ENCODE measurements at regions not wholly inside any gene's neighbourhood (a gene's known extent, or its start where the extent isn't known, plus 50 kb on each side); places are given as distances from the start of the nearest gene placed in this dataset.

DNA sequence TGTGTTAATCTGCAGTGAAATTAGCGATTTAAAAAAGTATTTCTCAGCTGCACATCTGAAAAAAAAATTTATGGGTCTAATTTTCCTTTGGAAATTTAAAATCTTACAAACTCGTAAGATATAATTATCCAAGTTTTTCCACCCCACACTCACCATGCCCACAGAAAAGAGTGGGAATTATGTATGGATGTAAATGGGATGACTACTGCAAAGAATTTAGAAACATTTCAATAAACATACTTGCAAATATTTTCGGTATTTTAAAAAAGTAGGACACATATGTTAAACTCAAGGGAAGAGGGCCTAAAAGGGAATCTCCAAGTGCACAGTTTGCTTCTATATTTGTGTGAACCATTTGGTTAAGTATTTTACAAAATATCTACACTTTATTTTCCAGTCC is 1039.9 kb upstream of the POU3F3 start:
- Histone ChIP-seq H3K4me1 (ENCODE audit: insufficient read depth) (no peaks in the 10 kb centered on the region), H3K4me2 (no peak overlapping the region), H3K27me3 (no peaks in the 10 kb centered on the region), H3K79me2 (no peaks in the 10 kb centered on the region), H3K9me2 (replicated peaks; ENCODE audit: insufficient read depth) (no peaks in the 10 kb centered on the region), H3K36me3 (replicated peaks; ENCODE audit: insufficient read depth, low read depth) (no peaks in the 10 kb centered on the region), H4K20me1 (ENCODE audit: insufficient read depth, poor library complexity, severe bottlenecking) (no peaks in the 10 kb centered on the region), H2AFZ (no peak overlapping the region), H3K9me3 (ENCODE audit: low read depth) (no peaks in the 10 kb centered on the region), H3K27ac (no peak overlapping the region), H3K4me3 (no peak overlapping the region)
- DNase-seq (ENCODE audit: low spot score) = no peak
- WGBS (ENCODE audit: low lambda C conversion rate, missing lambda C conversion rate) = 76% methylated on average over 3 of the region's 3 CpGs
- TF ChIP-seq EZH2 (IDR thresholded peaks at IDR 0.05; ENCODE audit: borderline replicate concordance) (no peak), EZH2phosphoT487 (IDR thresholded peaks at IDR 0.05; ENCODE audit: low read depth, severe bottlenecking, unreplicated experiment) (no peak)
- TF ChIP-seq, protein P1, sequence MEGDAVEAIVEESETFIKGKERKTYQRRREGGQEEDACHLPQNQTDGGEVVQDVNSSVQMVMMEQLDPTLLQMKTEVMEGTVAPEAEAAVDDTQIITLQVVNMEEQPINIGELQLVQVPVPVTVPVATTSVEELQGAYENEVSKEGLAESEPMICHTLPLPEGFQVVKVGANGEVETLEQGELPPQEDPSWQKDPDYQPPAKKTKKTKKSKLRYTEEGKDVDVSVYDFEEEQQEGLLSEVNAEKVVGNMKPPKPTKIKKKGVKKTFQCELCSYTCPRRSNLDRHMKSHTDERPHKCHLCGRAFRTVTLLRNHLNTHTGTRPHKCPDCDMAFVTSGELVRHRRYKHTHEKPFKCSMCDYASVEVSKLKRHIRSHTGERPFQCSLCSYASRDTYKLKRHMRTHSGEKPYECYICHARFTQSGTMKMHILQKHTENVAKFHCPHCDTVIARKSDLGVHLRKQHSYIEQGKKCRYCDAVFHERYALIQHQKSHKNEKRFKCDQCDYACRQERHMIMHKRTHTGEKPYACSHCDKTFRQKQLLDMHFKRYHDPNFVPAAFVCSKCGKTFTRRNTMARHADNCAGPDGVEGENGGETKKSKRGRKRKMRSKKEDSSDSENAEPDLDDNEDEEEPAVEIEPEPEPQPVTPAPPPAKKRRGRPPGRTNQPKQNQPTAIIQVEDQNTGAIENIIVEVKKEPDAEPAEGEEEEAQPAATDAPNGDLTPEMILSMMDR (IDR thresholded peaks at IDR 0.05; ENCODE audit: poor library complexity) = no peak

DNA sequence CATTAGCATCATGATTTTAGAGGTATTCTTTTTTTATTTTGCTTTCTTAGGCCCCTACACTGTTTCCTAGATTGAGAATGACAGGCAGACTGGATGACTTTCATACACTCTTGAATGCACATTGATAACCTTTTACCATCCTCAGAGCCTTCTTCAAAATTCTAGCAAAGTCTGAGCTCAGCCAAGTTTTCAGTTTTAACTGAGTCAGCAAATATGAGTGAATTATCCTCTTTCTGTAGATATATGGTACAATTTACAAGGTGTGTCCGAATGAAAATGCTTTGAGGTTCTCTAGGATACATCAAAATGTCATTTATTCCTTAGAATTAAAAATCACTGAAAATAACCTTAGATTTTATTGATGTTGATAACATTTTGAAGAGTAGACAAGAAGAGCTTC is 1038.2 kb upstream of the POU3F3 start:
- Histone ChIP-seq H3K36me3 (replicated peaks; ENCODE audit: insufficient read depth, low read depth) (no peaks in the 10 kb centered on the region), H3K9me3 (ENCODE audit: low read depth) (no peaks in the 10 kb centered on the region), H3K27ac (no peak overlapping the region), H2AFZ (no peak overlapping the region), H4K20me1 (ENCODE audit: insufficient read depth, poor library complexity, severe bottlenecking) (no peaks in the 10 kb centered on the region), H3K9me2 (replicated peaks; ENCODE audit: insufficient read depth) (no peaks in the 10 kb centered on the region), H3K79me2 (no peaks in the 10 kb centered on the region), H3K4me1 (ENCODE audit: insufficient read depth) (no peaks in the 10 kb centered on the region), H3K4me3 (no peak overlapping the region), H3K27me3 (no peaks in the 10 kb centered on the region), H3K4me2 (no peak overlapping the region)
- TF ChIP-seq EZH2phosphoT487 (IDR thresholded peaks at IDR 0.05; ENCODE audit: low read depth, severe bottlenecking, unreplicated experiment) (no peak), EZH2 (IDR thresholded peaks at IDR 0.05; ENCODE audit: borderline replicate concordance) (no peak)
- TF ChIP-seq, protein P1 (IDR thresholded peaks at IDR 0.05; ENCODE audit: poor library complexity) = no peak
- 87% methylated on average over 1 of the region's 1 CpG for WGBS (ENCODE audit: low lambda C conversion rate, missing lambda C conversion rate)
- no peak for DNase-seq (ENCODE audit: low spot score)

- Histone ChIP-seq H2AFZ (no peak overlapping the region), H3K36me3 (replicated peaks; ENCODE audit: insufficient read depth, low read depth) (no peaks in the 10 kb centered on the region), H3K9me3 (ENCODE audit: low read depth) (no peaks in the 10 kb centered on the region), H3K27me3 (no peaks in the 10 kb centered on the region), H4K20me1 (ENCODE audit: insufficient read depth, poor library complexity, severe bottlenecking) (no peaks in the 10 kb centered on the region), H3K9me2 (replicated peaks; ENCODE audit: insufficient read depth) (no peaks in the 10 kb centered on the region), H3K4me3 (no peak overlapping the region), H3K79me2 (no peaks in the 10 kb centered on the region), H3K27ac (no peak overlapping the region), H3K4me2 (no peak overlapping the region), H3K4me1 (ENCODE audit: insufficient read depth) (no peaks in the 10 kb centered on the region)
- TF ChIP-seq, protein P1 (IDR thresholded peaks at IDR 0.05; ENCODE audit: poor library complexity) = no peak
- no peak for TF ChIP-seq EZH2phosphoT487 (IDR thresholded peaks at IDR 0.05; ENCODE audit: low read depth, severe bottlenecking, unreplicated experiment)
- no peak for TF ChIP-seq EZH2 (IDR thresholded peaks at IDR 0.05; ENCODE audit: borderline replicate concordance)
- 90% methylated on average over 3 of the region's 3 CpGs for WGBS (ENCODE audit: low lambda C conversion rate, missing lambda C conversion rate)
- no peak for DNase-seq (ENCODE audit: low spot score)
Observed at GRCh38 chr2:103817746-103818145, 1036.2 kb upstream of the POU3F3 start.

- no peaks in the 10 kb centered on the region for H3K9me3 ChIP-seq (ENCODE audit: low read depth)
- H3K36me3 ChIP-seq (replicated peaks; ENCODE audit: insufficient read depth, low read depth) = no peaks in the 10 kb centered on the region
- 38% methylated on average over 2 of the region's 2 CpGs for WGBS (ENCODE audit: low lambda C conversion rate, missing lambda C conversion rate)
- H3K4me3 ChIP-seq = no peak overlapping the region
- TF ChIP-seq EZH2 (IDR thresholded peaks at IDR 0.05; ENCODE audit: borderline replicate concordance) (no peak), EZH2phosphoT487 (IDR thresholded peaks at IDR 0.05; ENCODE audit: low read depth, severe bottlenecking, unreplicated experiment) (no peak)
- TF ChIP-seq, protein P1 (IDR thresholded peaks at IDR 0.05; ENCODE audit: poor library complexity) = no peak
- H2AFZ ChIP-seq = no peak overlapping the region
- no peaks in the 10 kb centered on the region for H4K20me1 ChIP-seq (ENCODE audit: insufficient read depth, poor library complexity, severe bottlenecking)
- H3K4me2 ChIP-seq = no peak overlapping the region
- DNase-seq (ENCODE audit: low spot score) = no peak
- no peaks in the 10 kb centered on the region for H3K4me1 ChIP-seq (ENCODE audit: insufficient read depth)
- no peaks in the 10 kb centered on the region for H3K79me2 ChIP-seq
- no peak overlapping the region for H3K27ac ChIP-seq
- no peaks in the 10 kb centered on the region for H3K27me3 ChIP-seq
- H3K9me2 ChIP-seq (replicated peaks; ENCODE audit: insufficient read depth) = no peaks in the 10 kb centered on the region
Observed at GRCh38 chr2:103818176-103818575, 1035.7 kb upstream of the POU3F3 start.
